ENCODE measurements at regions not wholly inside any gene's neighbourhood (a gene's known extent, or its start where the extent isn't known, plus 50 kb on each side); places are given as distances from the start of the nearest gene placed in this dataset.

DNA sequence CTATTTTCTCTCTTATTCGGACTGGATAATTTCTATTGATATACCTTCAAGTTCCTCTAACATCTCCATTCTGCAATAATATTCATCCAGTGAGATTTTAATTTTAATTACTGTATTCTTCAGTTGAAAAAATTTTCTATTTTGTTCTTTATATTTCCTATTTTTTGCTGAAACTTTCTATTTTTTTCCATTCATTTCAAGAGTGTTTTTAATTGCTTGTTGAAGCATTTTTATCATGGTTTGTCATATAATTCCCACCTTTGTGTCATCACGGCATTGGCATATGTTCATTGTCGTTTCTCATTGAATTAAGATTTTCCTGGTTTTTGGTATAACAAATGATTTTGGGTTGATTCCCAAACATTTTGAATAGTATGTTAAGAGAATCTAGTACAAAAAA lies 214.9 kb upstream of the HDDC2 start:
- no peak overlapping the region for H2BK5ac ChIP-seq (ENCODE audit: insufficient read length, low read length)
- H3T11ph ChIP-seq (ENCODE audit: low read length) = no peak overlapping the region
- H3K79me1 ChIP-seq (ENCODE audit: insufficient read depth, low read depth, low read length, poor library complexity, severe bottlenecking) = no peaks in the 10 kb centered on the region
- no peak overlapping the region for H2BK15ac ChIP-seq (ENCODE audit: low read depth, low read length)
- no peak overlapping the region for H4K5ac ChIP-seq (ENCODE audit: insufficient read length, low read depth, low read length)
- H3K56ac ChIP-seq (ENCODE audit: insufficient read length, low read depth, low read length) = no peak overlapping the region
- no peaks in the 10 kb centered on the region for H3K79me2 ChIP-seq (ENCODE audit: insufficient read depth, low read length)
- Mint-ChIP-seq H3K4me3 (no peak overlapping the region), H3K9me3 (peaks cover 23% of the 10 kb centered on the region in 2 experiments), H3K36me3 (ENCODE audit: insufficient read depth in 1 of 3, low read depth in 3 of 3) (peaks cover 0 to 17% (median 14%) of the 10 kb centered on the region in 3 experiments; a peak in 5 of 7 replicates), H3K27ac (no peak overlapping the region), H3K27me3 (ENCODE audit: low read depth) (no peaks in the 10 kb centered on the region), H3K4me1 (peaks cover 0 to 13% of the 10 kb centered on the region in 2 experiments; a peak in 2 of 4 replicates)
- no CpG with 5 or more reads among the region's 3 CpGs for WGBS (ENCODE audit: extremely low coverage, insufficient read length, low lambda C conversion rate)
- H2AFZ ChIP-seq (ENCODE audit: low read length) = no peak overlapping the region
- H3K9ac ChIP-seq (ENCODE audit: extremely low read depth, insufficient read length, low read length) = no peak overlapping the region
- H3K18ac ChIP-seq (ENCODE audit: insufficient read length, low read depth, low read length) = no peak overlapping the region
- no peak overlapping the region for H2BK12ac ChIP-seq (ENCODE audit: insufficient read length, low read depth, low read length)
- no peak overlapping the region for H2BK20ac ChIP-seq (ENCODE audit: low read depth, low read length, poor library complexity, severe bottlenecking)
- H3K23ac ChIP-seq (ENCODE audit: insufficient read length, low read depth, low read length) = no peak overlapping the region
- no peaks in the 10 kb centered on the region; the same call in 1 of the 2 replicates for H3K4me1 ChIP-seq (ENCODE audit: insufficient read depth, low read length)
- H3K27me3 ChIP-seq (ENCODE audit: insufficient read depth, low read length) = no peaks in the 10 kb centered on the region
- no peaks in the 10 kb centered on the region for H3K9me3 ChIP-seq (ENCODE audit: control insufficient read depth, low read depth, low read length)
- no peak for DNase-seq
- no peaks in the 10 kb centered on the region for H4K20me1 ChIP-seq (ENCODE audit: control insufficient read depth, insufficient read depth, insufficient read length)
- no peak for TF ChIP-seq CTCF (conservative IDR thresholded peaks at IDR 0.05)
- no peaks in the 10 kb centered on the region for H3K23me2 ChIP-seq (ENCODE audit: insufficient read length, low read depth, low read length, poor library complexity, severe bottlenecking)
- no peak overlapping the region for H3K4ac ChIP-seq (ENCODE audit: low read depth, low read length)
- H3K14ac ChIP-seq (ENCODE audit: insufficient read depth, low read length) = no peak overlapping the region
- H2BK120ac ChIP-seq (ENCODE audit: low read depth, low read length, poor library complexity, severe bottlenecking) = no peak overlapping the region
- H3K27ac ChIP-seq (ENCODE audit: insufficient read length, low read depth, low read length) = no peak overlapping the region
- no peak overlapping the region for H4K91ac ChIP-seq (ENCODE audit: insufficient read length, low read depth, low read length)
- H4K8ac ChIP-seq (replicated peaks; ENCODE audit: insufficient read length, low read depth, low read length) = no peak overlapping the region
- no peak overlapping the region for H3K4me2 ChIP-seq (ENCODE audit: insufficient read depth, insufficient read length, low read length)
- H2AK5ac ChIP-seq (ENCODE audit: insufficient read length, low read length) = no peak overlapping the region
